ENCODE measurements at regions not wholly inside any gene's neighbourhood (a gene's known extent, or its start where the extent isn't known, plus 50 kb on each side); places are given as distances from the start of the nearest gene placed in this dataset.

GRCh38 chr3:40873934-40874699 lies 325.2 kb upstream of the CTNNB1 start:
- no peak for TF ChIP-seq CTCF (IDR thresholded peaks at IDR 0.05; ENCODE audit: borderline replicate concordance, extremely low read depth, low read length, poor library complexity, severe bottlenecking)
- TF ChIP-seq EZH2 (IDR thresholded peaks at IDR 0.05; ENCODE audit: borderline replicate concordance, low read depth, low read length, severe bottlenecking), result no peak

Data from DND-41 (cell line).